G401.6 (cell line): ENCODE measurements at regions not wholly inside any gene's neighbourhood (a gene's known extent, or its start where the extent isn't known, plus 50 kb on each side); places are given as distances from the start of the nearest gene placed in this dataset.

Source experiments
- FAIRE-seq: peaks from 2 replicates; lab custom pipeline; 2012; peaks lifted over from hg19 to GRCh38; lab: Jason Lieb, UNC

GRCh38 chr14:26929361-26929760, 331.5 kb upstream of the NOVA1 start:
- no peak for FAIRE-seq

- no peak for FAIRE-seq
Observed at GRCh38 chr14:26930576-26930975, 332.7 kb upstream of the NOVA1 start.

DNA sequence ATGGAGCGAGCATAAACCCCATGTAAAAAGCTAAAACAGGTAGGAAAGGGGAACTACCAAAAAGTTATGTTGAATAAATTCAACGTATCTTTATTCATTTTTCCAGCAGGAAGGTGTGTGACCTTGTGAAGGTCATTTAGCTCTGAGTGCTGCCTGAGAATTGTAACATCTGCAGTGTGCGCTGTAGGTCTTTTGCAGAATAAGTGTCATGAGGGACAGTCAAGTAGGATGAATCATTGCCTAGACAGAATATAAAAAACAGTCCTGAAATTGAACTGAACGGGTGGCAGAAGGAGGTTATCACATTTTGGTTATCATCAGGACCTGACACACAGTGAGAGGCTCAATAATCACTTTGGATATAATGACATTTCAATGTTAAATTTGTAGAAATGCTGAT, 334.8 kb upstream of the NOVA1 start:
- no peak for FAIRE-seq

- no peak for FAIRE-seq
Observed at GRCh38 chr14:26933431-26933830, 335.6 kb upstream of the NOVA1 start.

DNA sequence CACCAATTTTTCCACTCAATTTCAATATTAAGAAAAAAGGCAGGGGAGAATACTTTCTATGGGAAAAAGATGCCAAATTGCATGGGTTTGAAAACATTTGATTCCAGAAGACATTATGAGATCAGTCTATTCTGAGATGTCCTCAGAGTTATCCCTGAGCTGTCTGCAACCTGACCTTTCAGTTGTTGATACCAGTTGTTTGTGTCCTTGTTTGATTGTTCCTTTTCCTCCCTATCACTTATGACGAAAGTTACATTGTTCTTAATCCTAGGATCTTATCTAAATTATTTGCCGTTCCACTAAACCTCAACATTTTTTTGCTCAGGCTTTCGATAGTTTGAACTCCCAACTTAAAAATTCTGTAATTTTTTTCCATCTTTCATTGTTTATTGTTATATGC, 336.3 kb upstream of the NOVA1 start:
- FAIRE-seq, result no peak

DNA sequence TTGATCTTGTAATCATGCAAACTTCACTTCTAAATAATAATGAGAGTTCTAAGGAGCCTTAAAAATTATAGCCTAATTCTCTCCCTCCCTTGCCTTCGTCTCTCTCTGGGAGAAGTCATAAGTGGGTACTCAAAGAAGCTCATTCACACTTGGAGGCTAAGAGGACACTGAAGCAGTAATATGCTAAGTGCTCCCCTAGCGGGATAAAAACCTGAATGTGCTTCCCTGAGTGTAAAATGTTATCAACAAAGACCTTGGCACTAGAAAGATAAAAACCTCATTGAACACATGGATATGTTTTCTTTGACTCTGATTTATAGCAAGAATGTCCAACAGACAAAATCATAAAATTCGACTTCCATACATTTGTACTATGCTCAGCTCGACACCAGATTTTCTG, 337.9 kb upstream of the NOVA1 start:
- FAIRE-seq, result no peak

- no peak for FAIRE-seq
Observed at GRCh38 chr14:26938054-26938453, 340.2 kb upstream of the NOVA1 start.

GRCh38 chr14:26939755-26940154, 341.9 kb upstream of the NOVA1 start:
- FAIRE-seq, result no peak

DNA sequence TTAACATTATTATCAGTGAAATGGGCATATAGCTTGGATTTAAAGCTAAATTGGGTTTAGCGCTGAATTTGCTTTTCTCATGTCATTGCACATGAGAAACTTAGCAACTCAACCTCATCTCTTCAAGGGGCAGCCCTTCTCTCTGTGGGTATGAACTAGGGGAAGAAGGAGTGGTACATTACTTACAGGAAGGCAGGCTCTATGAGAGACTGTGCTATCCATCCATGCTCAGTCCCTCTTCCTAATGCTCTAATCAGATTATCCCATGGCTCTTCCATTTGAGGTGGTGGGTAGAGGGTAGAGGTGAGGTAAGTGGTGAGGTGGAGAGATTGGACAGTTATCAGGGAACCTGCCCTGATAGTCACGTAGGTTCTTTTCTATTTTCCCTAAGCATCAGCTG, 343.7 kb upstream of the NOVA1 start:
- no peak for FAIRE-seq

- FAIRE-seq, result no peak
Observed at GRCh38 chr14:26947265-26947664, 349.4 kb upstream of the NOVA1 start.

GRCh38 chr14:26959437-26959836, 361.6 kb upstream of the NOVA1 start:
- FAIRE-seq, result no peak

GRCh38 chr14:26959972-26960660, 362.3 kb upstream of the NOVA1 start:
- FAIRE-seq, result no peak

- FAIRE-seq, result no peak
Observed at GRCh38 chr14:26963711-26964110, 365.9 kb upstream of the NOVA1 start.

DNA sequence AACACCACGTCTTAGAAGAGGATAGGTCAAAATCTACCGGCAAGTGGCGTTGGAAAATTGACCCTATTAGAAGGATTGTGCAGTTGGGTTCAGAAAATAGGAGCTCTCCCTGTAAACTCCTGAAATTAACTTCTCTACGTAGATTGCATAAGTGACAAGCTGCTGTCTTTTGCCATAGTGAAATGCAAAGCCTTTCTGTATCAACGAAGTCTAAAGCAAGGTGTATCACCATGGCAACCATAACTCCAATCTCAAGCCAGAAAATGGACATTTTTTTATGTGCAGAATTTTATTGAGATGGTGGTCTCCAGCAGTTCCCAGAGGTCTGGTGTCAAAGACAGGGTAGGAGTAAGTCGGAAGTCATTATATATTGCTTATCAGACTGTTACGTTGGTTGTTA, 367.7 kb upstream of the NOVA1 start:
- FAIRE-seq, result no peak

- no peak for FAIRE-seq
Observed at GRCh38 chr14:26966908-26967307, 369.1 kb upstream of the NOVA1 start.

GRCh38 chr14:26974965-26975364, 377.1 kb upstream of the NOVA1 start:
- FAIRE-seq, result no peak

- FAIRE-seq, result no peak
Observed at GRCh38 chr14:26982071-26982470, 384.2 kb upstream of the NOVA1 start.

DNA sequence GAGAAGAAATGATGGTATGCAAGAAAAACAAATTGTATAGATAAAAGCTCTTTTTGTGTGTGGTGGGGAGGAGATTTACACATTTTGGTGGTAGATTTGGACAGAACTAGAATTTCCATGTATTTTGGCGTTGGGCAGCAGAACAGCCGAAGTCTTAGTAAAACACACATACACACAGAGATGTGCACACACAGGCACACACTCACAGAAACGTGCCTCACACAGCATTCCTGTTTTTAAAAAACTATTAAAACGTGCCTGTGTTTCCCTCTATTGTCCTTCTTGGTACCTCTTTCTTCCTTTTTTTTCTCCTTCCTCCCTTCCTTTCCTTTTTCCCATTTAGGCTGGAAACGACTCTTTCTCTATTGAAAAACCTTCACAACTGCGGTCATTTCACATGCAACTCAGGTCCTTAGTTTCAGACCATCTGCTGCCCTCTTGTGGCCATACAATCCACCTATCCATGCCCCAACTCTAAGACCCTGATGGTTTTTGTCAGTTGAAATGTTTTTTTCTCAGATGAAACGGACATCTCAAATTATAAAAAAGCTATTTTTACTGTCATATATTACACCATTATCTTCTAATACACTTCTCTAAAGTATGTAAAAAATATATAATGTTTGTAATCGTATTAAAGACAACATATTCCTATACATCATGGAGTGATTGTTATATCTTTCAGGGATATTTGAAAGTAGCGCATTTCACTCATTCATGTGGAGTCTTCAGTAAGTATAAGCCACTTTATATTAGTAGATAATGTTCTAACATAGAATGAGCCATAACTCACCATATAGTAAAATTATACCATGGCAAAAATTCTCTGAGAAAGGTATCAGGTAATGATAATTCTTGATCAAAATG, 386.7 kb upstream of the NOVA1 start:
- peak; percentile 87 for FAIRE-seq

DNA sequence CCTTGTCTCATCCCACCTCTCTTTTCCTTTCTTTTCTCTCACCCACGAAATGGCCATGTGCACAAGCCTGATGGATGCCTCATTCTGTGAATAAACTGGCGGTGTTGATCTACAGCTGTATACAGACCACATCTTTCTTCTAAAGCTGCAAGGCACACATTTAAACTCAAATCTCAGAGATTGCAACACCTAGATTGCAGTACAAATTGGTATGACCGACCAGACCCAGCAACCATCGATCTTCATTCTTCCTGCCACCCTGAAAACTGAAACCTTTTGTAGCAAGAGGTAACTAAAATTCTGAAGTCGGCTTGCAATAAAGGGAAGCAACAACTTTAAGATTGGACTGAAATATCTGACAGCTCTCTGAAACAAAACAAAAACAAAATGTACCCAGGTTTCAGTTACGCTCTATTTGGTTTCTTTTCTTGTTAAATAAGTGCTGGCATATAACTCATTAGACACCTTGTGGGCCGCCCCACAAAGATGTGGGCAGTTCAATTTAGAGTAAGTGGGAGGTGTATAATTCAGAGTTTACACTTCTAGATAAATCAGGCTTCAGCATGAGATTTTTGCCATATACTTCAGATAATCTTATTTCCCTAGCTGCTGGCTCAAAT, 390.0 kb upstream of the NOVA1 start:
- no peak for FAIRE-seq

DNA sequence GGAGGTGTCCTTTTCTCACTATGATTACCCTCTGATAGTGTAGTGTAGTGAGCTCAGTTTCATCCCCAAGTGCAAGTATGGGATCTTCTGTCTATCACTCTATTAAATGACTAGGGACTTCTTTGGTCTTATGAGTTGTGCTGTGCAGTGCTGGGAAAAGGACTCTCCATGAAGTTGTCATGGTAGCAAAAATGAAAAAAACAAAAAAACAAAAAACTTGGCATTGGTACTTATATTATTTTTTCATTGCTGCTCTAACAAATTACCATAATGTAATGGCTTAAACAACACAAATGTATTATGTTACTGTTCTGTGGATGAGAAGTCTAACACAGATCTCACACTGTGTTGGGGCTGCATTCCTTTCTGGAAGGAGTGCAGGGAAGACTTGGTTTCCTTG, 393.1 kb upstream of the NOVA1 start:
- FAIRE-seq, result no peak

GRCh38 chr14:26992403-26993115, 394.7 kb upstream of the NOVA1 start:
- no peak for FAIRE-seq

DNA sequence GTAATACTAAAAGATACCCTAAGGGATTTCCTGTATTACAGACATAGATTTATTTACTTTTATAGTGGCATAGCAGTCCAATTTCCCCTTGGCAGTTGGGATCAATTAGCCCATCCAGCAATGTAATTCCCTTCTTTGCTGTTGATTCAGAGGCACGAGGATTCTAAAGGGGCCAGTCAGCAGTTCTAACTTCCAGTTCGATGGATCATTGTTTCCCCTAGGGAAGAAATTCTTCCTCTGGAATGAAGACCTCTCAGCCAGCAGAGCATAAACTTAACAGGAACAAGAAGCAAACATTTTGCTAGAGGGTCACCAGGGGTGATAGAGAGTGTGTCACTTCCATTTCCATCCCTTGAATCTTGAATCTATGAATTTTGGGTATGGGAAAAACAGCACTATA, 395.7 kb upstream of the NOVA1 start:
- no peak for FAIRE-seq

DNA sequence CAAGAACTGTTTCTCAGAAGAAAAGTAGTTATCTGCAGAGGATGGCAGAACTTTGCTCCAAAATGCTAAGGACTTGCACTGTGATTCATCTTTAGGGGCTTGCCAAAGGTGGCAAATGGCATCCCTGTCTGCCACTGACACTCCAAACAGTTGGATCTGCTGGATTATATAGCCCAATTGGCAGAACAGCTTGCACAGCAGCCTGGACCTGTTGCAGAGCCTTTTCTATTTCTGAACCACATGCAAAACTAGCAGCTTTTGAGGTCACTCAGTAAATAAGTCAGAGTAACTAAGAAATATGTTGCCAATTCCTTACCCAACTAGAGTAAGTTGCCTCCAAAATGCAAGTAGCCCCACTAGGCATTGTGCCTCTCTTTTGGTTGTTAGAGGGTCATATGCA, 397.5 kb upstream of the NOVA1 start:
- no peak for FAIRE-seq
